MM.1S (cell line): ENCODE measurements at regions not wholly inside any gene's neighbourhood (a gene's known extent, or its start where the extent isn't known, plus 50 kb on each side); places are given as distances from the start of the nearest gene placed in this dataset.

Experiments used
- DNase-seq: peaks from one replicate; pipeline ENCODE4 v3.0.0-alpha.2; 2015
- H2AFZ ChIP-seq: fragments of 300-600 bp; sonication (generic); 2 replicates; pipeline ENCODE4 v1.6.0; 2016; ENCODE audit warnings: antibody characterized with exemption, low read length
- H3F3A ChIP-seq: fragments of 300-600 bp; sonication (generic); 2 replicates; pipeline ENCODE4 v1.6.1; 2016; ENCODE audit warnings: mild to moderate bottlenecking, antibody characterized with exemption, low read length, moderate library complexity, mixed read lengths; ENCODE audit not compliant: insufficient read depth
- H3K27ac ChIP-seq: fragments of 300-600 bp; sonication (generic); 2 replicates; pipeline ENCODE4 v1.5.1; 2016; ENCODE audit warnings: mild to moderate bottlenecking, low read length
- H3K27me3 ChIP-seq: fragments of 300-600 bp; sonication (generic); replicated peaks from 2 replicates; pipeline ENCODE4 v1.6.0; 2016; ENCODE audit warnings: low read length; ENCODE audit not compliant: insufficient read depth
- H3K36me3 ChIP-seq: fragments of 300-600 bp; sonication (generic); replicated peaks from 2 replicates; pipeline ENCODE4 v1.6.1; 2016; ENCODE audit warnings: mild to moderate bottlenecking, low read length, mixed read lengths; ENCODE audit not compliant: insufficient read depth
- H3K4me1 ChIP-seq: fragments of 300-600 bp; sonication (generic); 2 replicates; pipeline ENCODE4 v1.6.1; 2016; ENCODE audit warnings: low read length, mixed read lengths
- H3K4me2 ChIP-seq: fragments of 300-600 bp; sonication (generic); 2 replicates; pipeline ENCODE4 v1.6.0; 2016; ENCODE audit warnings: low read depth, low read length
- H3K4me3 ChIP-seq: fragments of 300-600 bp; sonication (generic); 2 replicates; pipeline ENCODE4 v1.5.1; 2016; ENCODE audit warnings: low read length, mixed read lengths
- H3K79me2 ChIP-seq: fragments of 300-600 bp; sonication (generic); 2 replicates; pipeline ENCODE4 v1.6.1; 2016; ENCODE audit warnings: mixed run types, low read length, mixed read lengths
- H3K9ac ChIP-seq: fragments of 300-600 bp; sonication (generic); 2 replicates; pipeline ENCODE4 v1.6.1; 2016; ENCODE audit warnings: low read length, mixed read lengths
- H3K9me2 ChIP-seq: fragments of 300-600 bp; sonication (generic); replicated peaks from 2 replicates; pipeline ENCODE4 v1.6.1; 2016; ENCODE audit warnings: mild to moderate bottlenecking, low read length, mixed read lengths; ENCODE audit not compliant: insufficient read depth
- H3K9me3 ChIP-seq: fragments of 300-600 bp; sonication (generic); replicated peaks from 2 replicates; pipeline ENCODE4 v1.6.1; 2016; ENCODE audit warnings: mild to moderate bottlenecking, low read length, mixed read lengths; ENCODE audit not compliant: insufficient read depth
- H4K20me1 ChIP-seq: fragments of 300-600 bp; sonication (generic); 2 replicates; pipeline ENCODE4 v1.6.1; 2016; ENCODE audit warnings: mild to moderate bottlenecking, low read length, moderate library complexity, mixed read lengths; ENCODE audit not compliant: insufficient read depth
- EZH2 ChIP-seq: fragments of 300-600 bp; sonication (generic); optimal IDR thresholded peaks from 2 replicates; pipeline ENCODE3; 2017; ENCODE audit warnings: low read depth, mild to moderate bottlenecking, antibody characterized with exemption, low read length, mixed read lengths
- EZH2phosphoT487 ChIP-seq: fragments of 300-600 bp; sonication (generic); IDR thresholded peaks from 2 replicates; pipeline ENCODE4 v1.6.1; 2018; ENCODE audit warnings: antibody characterized with exemption, low read length
- TF ChIP-seq, protein P1 (sequence below): fragments of 300-600 bp; sonication (generic); IDR thresholded peaks from 2 replicates; pipeline ENCODE4 v1.5.1; 2016; ENCODE audit warnings: antibody characterized with exemption, low read length, mixed read lengths

DNA sequence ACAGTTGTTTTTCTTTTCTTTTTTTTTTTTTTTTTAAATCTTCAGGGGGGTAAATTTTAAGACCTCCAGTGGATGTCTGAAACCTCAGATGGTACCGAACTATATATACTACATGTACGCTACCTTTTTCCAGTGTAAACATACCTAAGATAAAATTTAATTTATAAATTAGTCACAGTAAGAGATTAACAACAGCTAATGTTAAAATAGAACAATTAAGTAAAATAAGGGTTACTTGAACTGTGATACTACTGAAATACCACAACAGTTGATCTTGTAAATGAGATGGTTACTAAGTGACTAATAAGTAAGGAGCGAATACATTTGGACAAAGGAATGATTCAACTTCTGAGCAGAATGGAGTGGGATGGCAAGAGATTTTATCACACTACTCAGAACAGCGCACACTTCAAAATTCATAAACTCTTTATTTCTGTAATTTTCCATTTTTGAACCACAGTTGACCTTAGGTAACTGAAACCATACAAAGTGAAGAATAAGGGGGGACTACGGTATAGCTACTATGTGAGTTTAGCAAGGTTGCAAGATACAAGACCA, 80.5 kb upstream of the PCED1B start:
- H3K9ac ChIP-seq = no peak overlapping the region
- H3K4me3 ChIP-seq = no peak overlapping the region
- H3K27ac ChIP-seq = no peak overlapping the region
- DNase-seq = no peak
- H3K27me3 ChIP-seq = no peaks in the 10 kb centered on the region
- TF ChIP-seq EZH2phosphoT487 (no peak), EZH2 (no peak)
- TF ChIP-seq, protein P1, sequence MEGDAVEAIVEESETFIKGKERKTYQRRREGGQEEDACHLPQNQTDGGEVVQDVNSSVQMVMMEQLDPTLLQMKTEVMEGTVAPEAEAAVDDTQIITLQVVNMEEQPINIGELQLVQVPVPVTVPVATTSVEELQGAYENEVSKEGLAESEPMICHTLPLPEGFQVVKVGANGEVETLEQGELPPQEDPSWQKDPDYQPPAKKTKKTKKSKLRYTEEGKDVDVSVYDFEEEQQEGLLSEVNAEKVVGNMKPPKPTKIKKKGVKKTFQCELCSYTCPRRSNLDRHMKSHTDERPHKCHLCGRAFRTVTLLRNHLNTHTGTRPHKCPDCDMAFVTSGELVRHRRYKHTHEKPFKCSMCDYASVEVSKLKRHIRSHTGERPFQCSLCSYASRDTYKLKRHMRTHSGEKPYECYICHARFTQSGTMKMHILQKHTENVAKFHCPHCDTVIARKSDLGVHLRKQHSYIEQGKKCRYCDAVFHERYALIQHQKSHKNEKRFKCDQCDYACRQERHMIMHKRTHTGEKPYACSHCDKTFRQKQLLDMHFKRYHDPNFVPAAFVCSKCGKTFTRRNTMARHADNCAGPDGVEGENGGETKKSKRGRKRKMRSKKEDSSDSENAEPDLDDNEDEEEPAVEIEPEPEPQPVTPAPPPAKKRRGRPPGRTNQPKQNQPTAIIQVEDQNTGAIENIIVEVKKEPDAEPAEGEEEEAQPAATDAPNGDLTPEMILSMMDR = no peak
- no peaks in the 10 kb centered on the region for H4K20me1 ChIP-seq
- H3K4me2 ChIP-seq = no peak overlapping the region
- no peaks in the 10 kb centered on the region for H3K4me1 ChIP-seq
- no peaks in the 10 kb centered on the region for H3F3A ChIP-seq
- H3K9me3 ChIP-seq = no peaks in the 10 kb centered on the region
- H3K79me2 ChIP-seq = no peaks in the 10 kb centered on the region
- no peaks in the 10 kb centered on the region for H3K36me3 ChIP-seq
- H2AFZ ChIP-seq = no peak overlapping the region
- H3K9me2 ChIP-seq = no peaks in the 10 kb centered on the region

DNA sequence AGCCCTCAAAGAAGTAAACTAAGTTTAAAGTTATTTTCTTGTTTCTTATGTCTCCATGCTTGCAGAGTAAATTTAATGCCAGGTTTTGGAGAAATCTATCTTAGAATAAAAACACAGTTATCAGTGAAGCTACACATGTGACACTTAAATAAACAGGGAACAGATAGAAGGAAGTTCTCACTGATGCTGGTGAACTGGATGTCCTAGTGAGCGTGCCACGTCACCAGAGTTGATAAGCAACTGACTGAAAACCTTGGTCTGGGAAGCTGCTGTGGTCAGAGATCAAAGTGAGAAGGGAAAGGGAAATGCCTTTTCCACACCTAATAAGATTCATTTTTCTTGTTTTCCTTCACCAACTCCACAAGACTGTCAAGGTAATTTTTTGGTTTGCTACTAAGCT, 74.8 kb upstream of the PCED1B start:
- no peaks in the 10 kb centered on the region for H4K20me1 ChIP-seq
- H3K4me2 ChIP-seq = no peak overlapping the region
- TF ChIP-seq EZH2phosphoT487 = no peak
- no peak for TF ChIP-seq EZH2
- TF ChIP-seq, protein P1 = no peak
- DNase-seq = no peak
- no peak overlapping the region for H3K9ac ChIP-seq
- no peak overlapping the region for H2AFZ ChIP-seq
- no peaks in the 10 kb centered on the region for H3K4me1 ChIP-seq
- no peaks in the 10 kb centered on the region for H3K79me2 ChIP-seq
- H3K9me2 ChIP-seq = no peaks in the 10 kb centered on the region
- no peak overlapping the region for H3K27ac ChIP-seq
- H3K36me3 ChIP-seq = no peaks in the 10 kb centered on the region
- H3K4me3 ChIP-seq = no peak overlapping the region
- H3K9me3 ChIP-seq = no peaks in the 10 kb centered on the region
- H3K27me3 ChIP-seq = no peaks in the 10 kb centered on the region
- H3F3A ChIP-seq = no peaks in the 10 kb centered on the region

DNA sequence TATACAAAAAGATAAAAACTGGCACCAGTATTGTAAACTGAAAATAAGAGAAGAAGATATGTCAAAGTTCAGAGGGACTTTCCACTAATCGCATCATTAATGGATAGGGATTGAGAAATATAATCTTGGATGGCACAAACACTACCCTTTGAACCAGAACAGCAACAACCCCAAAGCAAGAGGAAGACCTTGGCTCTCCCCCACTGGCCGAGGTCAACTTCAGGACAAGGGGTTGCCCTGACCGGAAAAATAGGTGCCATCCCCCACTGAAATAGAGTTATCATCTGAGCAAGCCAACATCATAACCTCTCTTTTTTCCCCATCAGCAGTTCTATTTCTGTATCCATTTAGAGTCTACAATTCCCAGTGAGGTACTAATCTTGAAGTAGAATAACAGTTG, 72.4 kb upstream of the PCED1B start:
- H3K27me3 ChIP-seq = no peaks in the 10 kb centered on the region
- H3K79me2 ChIP-seq = no peaks in the 10 kb centered on the region
- H3K27ac ChIP-seq = no peak overlapping the region
- H3K9me3 ChIP-seq = no peaks in the 10 kb centered on the region
- TF ChIP-seq, protein P1 = no peak
- H3F3A ChIP-seq = no peaks in the 10 kb centered on the region
- H3K36me3 ChIP-seq = no peaks in the 10 kb centered on the region
- DNase-seq = no peak
- H3K9ac ChIP-seq = no peak overlapping the region
- H3K9me2 ChIP-seq = no peaks in the 10 kb centered on the region
- H2AFZ ChIP-seq = no peak overlapping the region
- no peak overlapping the region for H3K4me2 ChIP-seq
- no peaks in the 10 kb centered on the region for H3K4me1 ChIP-seq
- H3K4me3 ChIP-seq = no peak overlapping the region
- H4K20me1 ChIP-seq = no peaks in the 10 kb centered on the region
